K562 (cell line): ENCODE measurements at regions not wholly inside any gene's neighbourhood (a gene's known extent, or its start where the extent isn't known, plus 50 kb on each side); places are given as distances from the start of the nearest gene placed in this dataset.

Experiments
- TF ChIP-seq, protein P1 (sequence below): fragments of 200-600 bp; sonication (generic); IDR thresholded peaks from one replicate; pipeline ENCODE4 v1.6.1; 2012; ENCODE audit warnings: mild to moderate bottlenecking, low read depth, low read length, inconsistent platforms

DNA sequence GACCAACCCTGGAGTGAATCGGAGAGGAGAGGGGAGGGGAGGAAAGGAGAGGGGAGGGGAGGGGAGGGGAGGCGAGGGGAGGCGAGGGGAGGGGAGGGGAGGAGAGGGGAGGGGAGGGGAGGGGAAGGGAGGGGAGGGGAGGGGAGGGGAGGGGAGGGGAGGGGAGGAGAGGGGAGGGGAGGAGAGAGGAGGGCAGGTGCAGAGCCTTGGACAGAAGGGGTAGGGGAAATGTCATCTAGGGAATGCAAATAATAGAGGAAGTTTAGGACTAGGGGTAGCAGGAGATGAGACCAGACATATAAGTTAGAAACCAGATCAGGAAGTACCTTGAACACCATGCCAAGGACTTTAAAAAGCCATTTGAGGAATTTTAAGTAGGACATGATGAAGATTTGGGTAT is 119.8 kb downstream of the RBFOX3 start (continued):
- TF ChIP-seq, protein P1, sequence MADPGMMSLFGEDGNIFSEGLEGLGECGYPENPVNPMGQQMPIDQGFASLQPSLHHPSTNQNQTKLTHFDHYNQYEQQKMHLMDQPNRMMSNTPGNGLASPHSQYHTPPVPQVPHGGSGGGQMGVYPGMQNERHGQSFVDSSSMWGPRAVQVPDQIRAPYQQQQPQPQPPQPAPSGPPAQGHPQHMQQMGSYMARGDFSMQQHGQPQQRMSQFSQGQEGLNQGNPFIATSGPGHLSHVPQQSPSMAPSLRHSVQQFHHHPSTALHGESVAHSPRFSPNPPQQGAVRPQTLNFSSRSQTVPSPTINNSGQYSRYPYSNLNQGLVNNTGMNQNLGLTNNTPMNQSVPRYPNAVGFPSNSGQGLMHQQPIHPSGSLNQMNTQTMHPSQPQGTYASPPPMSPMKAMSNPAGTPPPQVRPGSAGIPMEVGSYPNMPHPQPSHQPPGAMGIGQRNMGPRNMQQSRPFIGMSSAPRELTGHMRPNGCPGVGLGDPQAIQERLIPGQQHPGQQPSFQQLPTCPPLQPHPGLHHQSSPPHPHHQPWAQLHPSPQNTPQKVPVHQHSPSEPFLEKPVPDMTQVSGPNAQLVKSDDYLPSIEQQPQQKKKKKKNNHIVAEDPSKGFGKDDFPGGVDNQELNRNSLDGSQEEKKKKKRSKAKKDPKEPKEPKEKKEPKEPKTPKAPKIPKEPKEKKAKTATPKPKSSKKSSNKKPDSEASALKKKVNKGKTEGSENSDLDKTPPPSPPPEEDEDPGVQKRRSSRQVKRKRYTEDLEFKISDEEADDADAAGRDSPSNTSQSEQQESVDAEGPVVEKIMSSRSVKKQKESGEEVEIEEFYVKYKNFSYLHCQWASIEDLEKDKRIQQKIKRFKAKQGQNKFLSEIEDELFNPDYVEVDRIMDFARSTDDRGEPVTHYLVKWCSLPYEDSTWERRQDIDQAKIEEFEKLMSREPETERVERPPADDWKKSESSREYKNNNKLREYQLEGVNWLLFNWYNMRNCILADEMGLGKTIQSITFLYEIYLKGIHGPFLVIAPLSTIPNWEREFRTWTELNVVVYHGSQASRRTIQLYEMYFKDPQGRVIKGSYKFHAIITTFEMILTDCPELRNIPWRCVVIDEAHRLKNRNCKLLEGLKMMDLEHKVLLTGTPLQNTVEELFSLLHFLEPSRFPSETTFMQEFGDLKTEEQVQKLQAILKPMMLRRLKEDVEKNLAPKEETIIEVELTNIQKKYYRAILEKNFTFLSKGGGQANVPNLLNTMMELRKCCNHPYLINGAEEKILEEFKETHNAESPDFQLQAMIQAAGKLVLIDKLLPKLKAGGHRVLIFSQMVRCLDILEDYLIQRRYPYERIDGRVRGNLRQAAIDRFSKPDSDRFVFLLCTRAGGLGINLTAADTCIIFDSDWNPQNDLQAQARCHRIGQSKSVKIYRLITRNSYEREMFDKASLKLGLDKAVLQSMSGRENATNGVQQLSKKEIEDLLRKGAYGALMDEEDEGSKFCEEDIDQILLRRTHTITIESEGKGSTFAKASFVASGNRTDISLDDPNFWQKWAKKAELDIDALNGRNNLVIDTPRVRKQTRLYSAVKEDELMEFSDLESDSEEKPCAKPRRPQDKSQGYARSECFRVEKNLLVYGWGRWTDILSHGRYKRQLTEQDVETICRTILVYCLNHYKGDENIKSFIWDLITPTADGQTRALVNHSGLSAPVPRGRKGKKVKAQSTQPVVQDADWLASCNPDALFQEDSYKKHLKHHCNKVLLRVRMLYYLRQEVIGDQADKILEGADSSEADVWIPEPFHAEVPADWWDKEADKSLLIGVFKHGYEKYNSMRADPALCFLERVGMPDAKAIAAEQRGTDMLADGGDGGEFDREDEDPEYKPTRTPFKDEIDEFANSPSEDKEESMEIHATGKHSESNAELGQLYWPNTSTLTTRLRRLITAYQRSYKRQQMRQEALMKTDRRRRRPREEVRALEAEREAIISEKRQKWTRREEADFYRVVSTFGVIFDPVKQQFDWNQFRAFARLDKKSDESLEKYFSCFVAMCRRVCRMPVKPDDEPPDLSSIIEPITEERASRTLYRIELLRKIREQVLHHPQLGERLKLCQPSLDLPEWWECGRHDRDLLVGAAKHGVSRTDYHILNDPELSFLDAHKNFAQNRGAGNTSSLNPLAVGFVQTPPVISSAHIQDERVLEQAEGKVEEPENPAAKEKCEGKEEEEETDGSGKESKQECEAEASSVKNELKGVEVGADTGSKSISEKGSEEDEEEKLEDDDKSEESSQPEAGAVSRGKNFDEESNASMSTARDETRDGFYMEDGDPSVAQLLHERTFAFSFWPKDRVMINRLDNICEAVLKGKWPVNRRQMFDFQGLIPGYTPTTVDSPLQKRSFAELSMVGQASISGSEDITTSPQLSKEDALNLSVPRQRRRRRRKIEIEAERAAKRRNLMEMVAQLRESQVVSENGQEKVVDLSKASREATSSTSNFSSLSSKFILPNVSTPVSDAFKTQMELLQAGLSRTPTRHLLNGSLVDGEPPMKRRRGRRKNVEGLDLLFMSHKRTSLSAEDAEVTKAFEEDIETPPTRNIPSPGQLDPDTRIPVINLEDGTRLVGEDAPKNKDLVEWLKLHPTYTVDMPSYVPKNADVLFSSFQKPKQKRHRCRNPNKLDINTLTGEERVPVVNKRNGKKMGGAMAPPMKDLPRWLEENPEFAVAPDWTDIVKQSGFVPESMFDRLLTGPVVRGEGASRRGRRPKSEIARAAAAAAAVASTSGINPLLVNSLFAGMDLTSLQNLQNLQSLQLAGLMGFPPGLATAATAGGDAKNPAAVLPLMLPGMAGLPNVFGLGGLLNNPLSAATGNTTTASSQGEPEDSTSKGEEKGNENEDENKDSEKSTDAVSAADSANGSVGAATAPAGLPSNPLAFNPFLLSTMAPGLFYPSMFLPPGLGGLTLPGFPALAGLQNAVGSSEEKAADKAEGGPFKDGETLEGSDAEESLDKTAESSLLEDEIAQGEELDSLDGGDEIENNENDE, result no peak
